ENCODE measurements at regions not wholly inside any gene's neighbourhood (a gene's known extent, or its start where the extent isn't known, plus 50 kb on each side); places are given as distances from the start of the nearest gene placed in this dataset.

DNA sequence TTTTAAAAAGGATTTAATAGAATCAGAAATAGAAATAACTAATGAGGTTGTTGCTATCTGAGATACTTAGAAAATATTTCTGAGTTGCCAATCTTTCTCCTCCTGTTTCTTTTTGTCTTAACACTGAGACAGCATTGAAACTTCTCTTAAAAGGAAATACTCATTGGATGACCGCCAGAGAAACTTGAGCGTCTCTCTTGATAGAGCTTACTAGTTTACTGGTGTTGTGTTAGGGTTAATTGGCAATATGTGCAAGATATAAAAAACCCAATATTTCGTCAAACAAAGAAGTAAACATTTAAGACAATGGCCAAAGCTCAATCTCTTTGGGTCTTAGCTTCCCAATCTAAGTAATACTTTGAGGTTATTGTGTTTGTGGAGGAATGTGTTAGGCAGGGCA lies 176.4 kb upstream of the CHD1 start (continued):
- TF ChIP-seq SIN3A (IDR thresholded peaks at IDR 0.05; ENCODE audit: low read depth), result no peak
- TF ChIP-seq, protein P1, sequence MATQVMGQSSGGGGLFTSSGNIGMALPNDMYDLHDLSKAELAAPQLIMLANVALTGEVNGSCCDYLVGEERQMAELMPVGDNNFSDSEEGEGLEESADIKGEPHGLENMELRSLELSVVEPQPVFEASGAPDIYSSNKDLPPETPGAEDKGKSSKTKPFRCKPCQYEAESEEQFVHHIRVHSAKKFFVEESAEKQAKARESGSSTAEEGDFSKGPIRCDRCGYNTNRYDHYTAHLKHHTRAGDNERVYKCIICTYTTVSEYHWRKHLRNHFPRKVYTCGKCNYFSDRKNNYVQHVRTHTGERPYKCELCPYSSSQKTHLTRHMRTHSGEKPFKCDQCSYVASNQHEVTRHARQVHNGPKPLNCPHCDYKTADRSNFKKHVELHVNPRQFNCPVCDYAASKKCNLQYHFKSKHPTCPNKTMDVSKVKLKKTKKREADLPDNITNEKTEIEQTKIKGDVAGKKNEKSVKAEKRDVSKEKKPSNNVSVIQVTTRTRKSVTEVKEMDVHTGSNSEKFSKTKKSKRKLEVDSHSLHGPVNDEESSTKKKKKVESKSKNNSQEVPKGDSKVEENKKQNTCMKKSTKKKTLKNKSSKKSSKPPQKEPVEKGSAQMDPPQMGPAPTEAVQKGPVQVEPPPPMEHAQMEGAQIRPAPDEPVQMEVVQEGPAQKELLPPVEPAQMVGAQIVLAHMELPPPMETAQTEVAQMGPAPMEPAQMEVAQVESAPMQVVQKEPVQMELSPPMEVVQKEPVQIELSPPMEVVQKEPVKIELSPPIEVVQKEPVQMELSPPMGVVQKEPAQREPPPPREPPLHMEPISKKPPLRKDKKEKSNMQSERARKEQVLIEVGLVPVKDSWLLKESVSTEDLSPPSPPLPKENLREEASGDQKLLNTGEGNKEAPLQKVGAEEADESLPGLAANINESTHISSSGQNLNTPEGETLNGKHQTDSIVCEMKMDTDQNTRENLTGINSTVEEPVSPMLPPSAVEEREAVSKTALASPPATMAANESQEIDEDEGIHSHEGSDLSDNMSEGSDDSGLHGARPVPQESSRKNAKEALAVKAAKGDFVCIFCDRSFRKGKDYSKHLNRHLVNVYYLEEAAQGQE (IDR thresholded peaks at IDR 0.05; ENCODE audit: low read depth), result no peak

DNA sequence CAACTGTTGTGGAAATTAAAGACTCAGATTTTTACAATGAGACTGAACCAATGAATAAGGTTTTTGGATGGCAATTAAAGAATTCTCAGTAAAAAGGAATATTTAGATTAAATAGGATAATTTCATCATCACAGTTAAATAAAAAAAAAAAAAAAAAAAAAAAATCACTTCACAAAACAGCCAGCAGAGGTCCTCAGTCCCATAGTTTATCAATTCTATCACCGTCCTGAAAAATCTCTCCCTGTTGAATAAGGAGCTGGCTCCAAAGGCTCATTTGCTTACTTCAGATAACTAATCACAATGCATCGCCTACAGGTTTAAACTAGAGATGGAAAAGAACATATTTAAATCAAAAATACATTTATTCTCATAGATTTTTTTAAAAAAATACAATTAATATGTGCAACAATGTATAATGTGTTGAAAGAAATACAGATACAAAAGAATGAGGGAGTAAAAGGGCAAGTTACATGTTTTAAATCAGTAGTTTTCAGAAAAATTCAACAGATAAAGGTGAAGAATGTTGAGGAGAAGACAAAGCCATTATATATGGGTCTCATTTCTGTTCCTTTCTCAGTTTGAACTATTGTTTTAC lies 175.8 kb upstream of the CHD1 start:
- no peaks in the 10 kb centered on the region for H3K9me2 ChIP-seq (ENCODE audit: insufficient read depth)
- ChIA-PET RAD21 (ENCODE audit: low non-redundant PET in 1 of 2, low total read pairs in 2 of 2, uncharacterized antibody in 2 of 2, unreplicated experiment in 2 of 2) (interaction anchor here (0.6 to 0.7 kb wide), 5 partner anchors 18 to 1207 kb away, joined by 3 to 5 read pairs (median 4); no protein-coding TSS in a partner anchor), CTCF (interaction anchor here (0.6 to 2.5 kb wide), 11 partner anchors 10 to 1736 kb away, joined by 3 to 19 read pairs (median 3); no protein-coding TSS in a partner anchor), POLR2A (no interaction called here)
- H3K4me3 ChIP-seq (replicated peaks in 1 of 2; ENCODE audit: low read depth in 1 of 2, low read length in 2 of 2), result no peak overlapping the region
- no peaks in the 10 kb centered on the region for H3K79me2 ChIP-seq (ENCODE audit: insufficient read depth, low read length)
- intact Hi-C loops (cut with micrococcal nuclease), result loop anchor here (5.0 to 10.0 kb wide), 2 partner anchors 1203 to 1670 kb away; no protein-coding TSS in a partner anchor
- H3K4me2 ChIP-seq (ENCODE audit: low read length), result no peak overlapping the region
- no peak overlapping the region for H3K9ac ChIP-seq (ENCODE audit: low read length)
- no peak overlapping the region for H3K27ac ChIP-seq (ENCODE audit: low read depth, low read length)
- 0 out of 2 replicates have a peak, but pooled peaks cover 6% of the 10 kb centered on the region for H3K27me3 ChIP-seq (ENCODE audit: insufficient read depth, low read length)
- H2AFZ ChIP-seq (ENCODE audit: low read depth, low read length, poor library complexity, severe bottlenecking), result peak overlapping the region; percentile 84
- no peaks in the 10 kb centered on the region for H3K4me1 ChIP-seq (ENCODE audit: control insufficient read depth in 1 of 2, insufficient read depth in 2 of 2, low read length in 2 of 2)
- ATAC-seq (no peak), DNase-seq (ENCODE audit: low read depth, low spot score) (peak; percentile 28)
- BruUV-seq (replicated peaks), result no TSS peak
- H3K36me3 ChIP-seq (ENCODE audit: control insufficient read depth in 1 of 2, insufficient read depth in 2 of 2, low read length in 2 of 2), result no peaks in the 10 kb centered on the region
- H3K9me3 ChIP-seq (ENCODE audit: control insufficient read depth in 1 of 2, insufficient read depth in 1 of 2, low read depth in 1 of 2, low read length in 2 of 2), result no peaks in the 10 kb centered on the region
- H4K20me1 ChIP-seq (ENCODE audit: insufficient read depth), result no peaks in the 10 kb centered on the region
- TF ChIP-seq SRF (IDR thresholded peaks at IDR 0.05; ENCODE audit: low read depth) (no peak), EGR1 (IDR thresholded peaks at IDR 0.05; ENCODE audit: low read depth) (no peak), POLR2A (IDR thresholded peaks at IDR 0.05; ENCODE audit: borderline replicate concordance, extremely low read depth, insufficient read depth, insufficient read length) (no peak), POLR2AphosphoS5 (IDR thresholded peaks at IDR 0.05; ENCODE audit: low read depth, low read length) (no peak), ZFX (IDR thresholded peaks at IDR 0.05) (no peak), ZNF274 (IDR thresholded peaks at IDR 0.05; ENCODE audit: low read depth, low read length) (no peak), SP1 (IDR thresholded peaks at IDR 0.05; ENCODE audit: low read depth) (no peak), EZH2phosphoT487 (IDR thresholded peaks at IDR 0.05; ENCODE audit: borderline replicate concordance) (no peak), ELF1 (IDR thresholded peaks at IDR 0.05; ENCODE audit: borderline replicate concordance, low read depth) (no peak), FOSL1 (IDR thresholded peaks at IDR 0.05; ENCODE audit: low read depth) (no peak), CEBPB (IDR thresholded peaks at IDR 0.05; ENCODE audit: low read depth) (no peak), JUND (IDR thresholded peaks at IDR 0.05) (no peak), TCF7L2 (IDR thresholded peaks at IDR 0.05; ENCODE audit: borderline replicate concordance, extremely low read depth, insufficient read depth, insufficient read length) (no peak), YY1 (IDR thresholded peaks at IDR 0.05; ENCODE audit: extremely low read depth, insufficient replicate concordance, low read depth, low read length) (no peak), EZH2 (IDR thresholded peaks at IDR 0.05) (no peak)
- TF ChIP-seq, protein P2, sequence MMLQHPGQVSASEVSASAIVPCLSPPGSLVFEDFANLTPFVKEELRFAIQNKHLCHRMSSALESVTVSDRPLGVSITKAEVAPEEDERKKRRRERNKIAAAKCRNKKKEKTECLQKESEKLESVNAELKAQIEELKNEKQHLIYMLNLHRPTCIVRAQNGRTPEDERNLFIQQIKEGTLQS (IDR thresholded peaks at IDR 0.05), result 0 out of 2 replicates have a peak, but pooled peaks have one; percentile 31
- TF ChIP-seq, protein P3, sequence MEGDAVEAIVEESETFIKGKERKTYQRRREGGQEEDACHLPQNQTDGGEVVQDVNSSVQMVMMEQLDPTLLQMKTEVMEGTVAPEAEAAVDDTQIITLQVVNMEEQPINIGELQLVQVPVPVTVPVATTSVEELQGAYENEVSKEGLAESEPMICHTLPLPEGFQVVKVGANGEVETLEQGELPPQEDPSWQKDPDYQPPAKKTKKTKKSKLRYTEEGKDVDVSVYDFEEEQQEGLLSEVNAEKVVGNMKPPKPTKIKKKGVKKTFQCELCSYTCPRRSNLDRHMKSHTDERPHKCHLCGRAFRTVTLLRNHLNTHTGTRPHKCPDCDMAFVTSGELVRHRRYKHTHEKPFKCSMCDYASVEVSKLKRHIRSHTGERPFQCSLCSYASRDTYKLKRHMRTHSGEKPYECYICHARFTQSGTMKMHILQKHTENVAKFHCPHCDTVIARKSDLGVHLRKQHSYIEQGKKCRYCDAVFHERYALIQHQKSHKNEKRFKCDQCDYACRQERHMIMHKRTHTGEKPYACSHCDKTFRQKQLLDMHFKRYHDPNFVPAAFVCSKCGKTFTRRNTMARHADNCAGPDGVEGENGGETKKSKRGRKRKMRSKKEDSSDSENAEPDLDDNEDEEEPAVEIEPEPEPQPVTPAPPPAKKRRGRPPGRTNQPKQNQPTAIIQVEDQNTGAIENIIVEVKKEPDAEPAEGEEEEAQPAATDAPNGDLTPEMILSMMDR (IDR thresholded peaks at IDR 0.05 in 2 of 3, conservative IDR thresholded peaks at IDR 0.05 in 1 of 3; ENCODE audit: borderline replicate concordance in 1 of 3, insufficient read depth in 1 of 3, low read depth in 2 of 3, low read length in 2 of 3), result peak; percentile 35 to 51 (median 41); a peak in 4 of 6 replicates
- TF ChIP-seq, protein P4, sequence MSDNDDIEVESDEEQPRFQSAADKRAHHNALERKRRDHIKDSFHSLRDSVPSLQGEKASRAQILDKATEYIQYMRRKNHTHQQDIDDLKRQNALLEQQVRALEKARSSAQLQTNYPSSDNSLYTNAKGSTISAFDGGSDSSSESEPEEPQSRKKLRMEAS (IDR thresholded peaks at IDR 0.05), result no peak
